HG02970 (cell line): ENCODE measurements at regions not wholly inside any gene's neighbourhood (a gene's known extent, or its start where the extent isn't known, plus 50 kb on each side); places are given as distances from the start of the nearest gene placed in this dataset.

Experiments
- ATAC-seq: cut with Tn5 transposase; IDR thresholded peaks from one replicate; pipeline ENCODE4 v1.9.1; 2021; ENCODE audit warnings: mild to moderate bottlenecking, moderate library complexity, moderate number of reproducible peaks; ENCODE audit not compliant: unreplicated experiment, low FRiP score

DNA sequence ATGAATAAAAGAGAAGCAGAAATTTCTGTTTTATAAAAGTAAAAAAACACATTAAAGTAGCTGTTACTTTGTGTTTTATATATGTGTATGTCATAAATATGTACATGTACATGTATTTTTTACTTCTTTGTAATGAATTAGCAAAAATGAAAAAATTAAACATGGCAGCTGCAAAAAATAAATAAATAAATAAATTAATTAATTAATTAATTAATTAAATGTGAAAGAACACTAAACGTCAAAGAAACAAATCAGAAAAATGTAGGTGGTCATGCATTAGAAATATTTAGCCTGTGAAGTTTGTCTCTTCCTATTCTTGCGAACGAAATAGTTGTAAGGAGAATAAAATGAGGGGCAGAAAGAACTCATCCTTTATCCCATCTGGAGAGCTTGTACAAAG lies 357.0 kb downstream of the ZIC4 start:
- ATAC-seq = no peak

DNA sequence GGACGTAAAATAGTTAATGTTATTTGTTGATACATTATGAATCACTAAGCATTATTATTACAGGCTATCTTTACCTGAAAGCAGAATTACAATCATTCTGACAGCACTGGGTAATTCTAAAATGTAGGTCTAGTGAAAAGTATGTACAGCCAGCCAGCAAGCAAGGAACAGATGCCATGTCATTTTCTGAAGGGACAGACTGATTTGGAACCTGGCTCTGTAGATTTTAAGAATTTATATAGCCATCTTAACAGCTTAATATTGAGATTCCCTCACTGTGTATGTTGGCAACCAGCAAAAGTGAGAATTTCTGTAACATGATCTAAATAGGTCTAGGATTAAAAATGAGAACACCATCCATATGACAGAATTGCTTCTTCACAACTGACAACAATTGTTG lies 359.4 kb downstream of the ZIC4 start:
- no peak for ATAC-seq

DNA sequence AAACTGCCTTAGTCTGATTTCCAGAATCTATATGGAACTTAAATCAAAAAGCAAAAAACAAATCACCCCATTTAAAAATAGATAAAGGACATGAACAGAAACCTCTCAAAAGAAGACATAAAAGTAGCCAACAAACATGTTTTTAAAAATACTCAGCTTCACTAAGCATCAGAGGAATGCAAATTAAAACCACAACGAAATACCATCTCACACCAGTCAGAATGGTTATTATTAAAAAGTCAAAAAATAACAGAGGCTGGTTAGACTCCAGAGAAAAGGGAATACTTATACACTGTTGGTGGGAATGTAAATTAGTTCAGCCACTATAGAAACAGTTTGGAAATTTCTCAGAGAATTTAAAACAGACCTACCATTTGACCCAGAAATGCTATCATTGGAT lies 367.9 kb downstream of the ZIC4 start:
- no peak for ATAC-seq

DNA sequence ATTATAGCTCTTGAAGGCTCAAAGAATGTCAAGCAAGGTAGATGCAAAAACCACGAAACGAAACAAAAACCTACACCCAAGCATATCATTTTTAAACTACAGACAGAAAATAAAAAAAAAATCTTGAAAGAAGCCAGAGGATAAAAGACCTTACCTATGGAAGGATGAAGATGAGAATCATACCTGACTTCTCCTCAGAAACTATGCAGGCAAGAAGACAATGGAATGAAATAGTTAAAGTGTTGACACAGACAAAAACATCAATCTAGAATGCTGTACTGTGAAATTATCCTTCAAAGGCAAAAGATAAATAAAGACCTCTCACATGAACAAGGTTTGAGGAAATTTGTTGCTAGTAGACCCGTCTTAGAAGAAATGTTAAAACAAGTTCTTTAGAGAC lies 372.0 kb downstream of the ZIC4 start:
- ATAC-seq = no peak

DNA sequence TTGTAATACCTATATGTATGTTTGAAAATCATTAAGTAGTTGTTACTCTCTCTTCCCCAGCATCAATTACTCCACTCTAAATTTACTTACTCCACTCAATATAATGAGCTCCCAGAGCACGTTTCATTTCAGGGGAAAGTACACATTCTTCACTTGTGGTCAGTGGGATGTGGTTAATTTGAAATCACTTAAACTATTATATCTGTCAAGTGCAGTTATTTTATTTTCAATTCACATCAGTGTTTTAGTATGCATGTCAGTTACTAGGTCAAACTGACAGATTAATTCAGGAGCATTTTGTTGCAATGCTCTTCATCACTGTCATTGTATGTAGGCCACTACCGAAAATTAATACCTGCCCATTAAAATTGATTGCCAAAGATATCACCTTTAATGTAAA lies 376.1 kb downstream of the ZIC4 start:
- no peak for ATAC-seq

DNA sequence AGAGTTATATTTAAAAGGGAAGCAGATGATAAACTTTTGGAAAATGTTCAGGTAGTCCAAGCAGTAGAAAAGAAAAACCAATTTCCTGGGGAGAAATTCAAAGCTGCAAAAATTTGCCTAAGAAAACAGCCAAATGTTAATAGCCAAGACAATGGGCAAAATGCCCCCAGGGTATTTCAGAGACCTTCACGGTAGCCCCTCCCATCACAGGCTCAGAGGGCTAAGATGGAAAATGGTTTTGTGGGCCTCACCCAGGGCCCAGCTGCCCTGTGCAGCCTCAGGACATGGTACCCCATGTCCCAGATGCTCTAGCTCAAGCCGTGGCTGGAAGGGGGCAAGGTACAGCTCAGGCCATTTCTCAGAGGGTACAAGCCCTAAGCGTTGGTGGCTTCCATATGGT lies 391.0 kb downstream of the ZIC4 start:
- ATAC-seq = no peak

DNA sequence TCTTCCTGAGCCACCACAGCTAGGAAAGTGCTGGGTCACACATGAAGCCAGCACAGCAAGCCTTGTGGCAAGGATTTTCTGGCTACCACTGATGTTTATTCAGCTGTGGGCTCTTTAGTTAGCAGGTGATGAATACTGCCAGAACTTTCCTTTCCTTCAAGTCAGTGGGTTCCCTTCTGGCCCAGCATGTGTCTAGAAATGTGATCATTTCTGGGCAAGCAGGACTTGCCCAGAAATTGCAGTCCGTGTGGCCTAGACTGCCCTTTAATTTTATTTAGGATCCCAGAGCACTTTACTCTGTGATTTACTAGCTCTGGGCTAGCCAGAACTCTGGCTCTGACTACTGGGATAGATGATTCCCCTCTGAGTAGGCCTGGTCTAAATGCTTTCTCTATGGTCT lies 397.5 kb downstream of the ZIC4 start:
- ATAC-seq = no peak

DNA sequence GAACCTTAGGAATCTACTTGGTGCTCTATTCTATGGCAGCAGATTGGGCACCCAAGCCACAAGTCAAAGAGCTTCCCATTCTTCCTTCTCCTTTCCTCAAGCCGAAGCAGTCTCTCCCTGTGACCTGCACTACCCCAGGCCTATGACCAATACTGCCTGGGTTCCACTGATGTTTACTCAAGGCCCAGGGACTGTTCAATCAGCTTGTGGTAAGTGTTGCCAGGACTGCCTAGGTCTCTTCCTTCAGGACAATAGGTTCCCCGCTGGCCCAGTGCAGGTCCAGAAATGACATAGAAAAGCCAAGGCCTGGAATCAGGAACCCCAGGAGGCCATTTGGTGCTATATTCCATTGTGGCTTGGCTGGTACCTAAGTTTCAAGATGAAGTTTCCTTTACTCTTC lies 397.9 kb downstream of the ZIC4 start:
- no peak for ATAC-seq

DNA sequence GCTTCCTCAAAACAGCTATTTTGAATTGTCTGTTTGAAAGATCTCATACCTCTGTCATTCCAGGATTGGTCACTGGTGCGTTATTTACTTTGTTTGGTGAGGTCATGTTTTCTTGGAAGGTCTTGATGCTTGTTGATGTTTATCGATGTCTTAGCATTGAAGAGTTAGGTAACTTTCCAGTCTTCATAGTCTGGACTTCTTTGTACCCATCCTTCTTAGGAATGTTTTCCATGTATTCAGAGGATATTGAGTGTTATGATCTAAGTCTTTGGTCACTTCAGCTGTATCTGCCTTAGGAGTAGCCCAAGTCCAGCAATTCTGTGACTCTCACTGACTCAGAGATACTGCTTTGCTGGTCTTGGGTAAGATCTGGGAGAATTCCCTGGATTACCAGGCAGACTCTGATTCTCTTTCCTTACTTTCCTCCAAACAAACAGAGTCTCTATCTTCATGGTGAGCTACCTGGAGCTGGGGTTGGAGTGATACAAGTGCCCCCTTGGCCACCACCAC lies 398.6 kb downstream of the ZIC4 start:
- ATAC-seq = no peak

DNA sequence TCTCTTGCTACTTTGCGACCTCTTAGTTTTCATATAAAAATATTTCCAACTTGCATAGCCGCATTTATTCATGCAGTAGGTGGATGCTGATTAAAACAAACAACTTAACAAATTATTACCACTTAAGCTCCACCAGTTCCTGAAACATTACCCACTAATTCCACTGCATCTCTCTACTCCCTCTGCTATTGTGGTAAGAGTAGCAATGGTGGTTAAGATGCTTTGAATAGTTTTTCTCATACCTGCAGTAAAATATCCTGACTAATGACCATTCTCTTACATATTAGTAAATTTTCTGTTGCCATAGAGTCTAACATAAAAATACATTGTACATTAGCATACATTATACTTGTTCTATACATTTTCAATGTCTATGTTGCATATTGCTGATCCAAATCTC lies 397.6 kb upstream of the PLSCR5 start:
- no peak for ATAC-seq

DNA sequence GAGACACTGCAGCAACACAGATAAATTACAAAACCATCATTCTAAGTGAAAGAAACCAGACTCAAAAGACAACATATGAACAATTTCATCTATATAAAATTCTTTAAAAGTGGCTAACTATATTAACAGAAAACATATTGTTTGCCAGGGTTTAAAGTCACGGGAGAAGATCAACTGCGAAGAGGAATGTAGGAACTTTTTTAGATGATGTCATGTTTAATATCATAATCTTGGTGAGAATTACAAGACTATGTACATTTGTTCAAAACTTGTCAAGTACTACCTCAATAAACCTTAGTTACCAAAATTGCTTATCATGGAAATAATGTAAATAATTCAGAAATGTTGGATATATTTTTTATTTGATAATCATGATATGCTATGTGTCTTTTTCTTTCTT lies 395.1 kb upstream of the PLSCR5 start:
- no peak for ATAC-seq

DNA sequence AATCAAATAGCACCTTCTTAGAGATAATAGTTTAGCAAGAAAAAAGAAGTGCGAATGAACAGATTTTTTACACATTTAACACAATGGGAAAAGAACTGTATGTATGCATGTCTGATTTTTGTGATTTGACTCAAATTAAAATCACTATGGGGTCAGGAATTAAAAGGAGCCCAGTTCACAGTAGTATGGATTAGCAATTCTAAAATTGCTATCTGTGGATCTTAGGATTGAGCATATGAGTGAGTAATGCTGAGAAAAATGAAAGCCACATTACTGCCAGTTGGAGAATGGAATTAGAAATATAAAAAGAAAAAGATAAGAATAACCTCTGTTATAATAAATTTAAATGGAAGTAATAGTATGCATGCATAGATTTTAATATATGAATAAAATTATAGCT lies 386.8 kb upstream of the PLSCR5 start:
- ATAC-seq = no peak

DNA sequence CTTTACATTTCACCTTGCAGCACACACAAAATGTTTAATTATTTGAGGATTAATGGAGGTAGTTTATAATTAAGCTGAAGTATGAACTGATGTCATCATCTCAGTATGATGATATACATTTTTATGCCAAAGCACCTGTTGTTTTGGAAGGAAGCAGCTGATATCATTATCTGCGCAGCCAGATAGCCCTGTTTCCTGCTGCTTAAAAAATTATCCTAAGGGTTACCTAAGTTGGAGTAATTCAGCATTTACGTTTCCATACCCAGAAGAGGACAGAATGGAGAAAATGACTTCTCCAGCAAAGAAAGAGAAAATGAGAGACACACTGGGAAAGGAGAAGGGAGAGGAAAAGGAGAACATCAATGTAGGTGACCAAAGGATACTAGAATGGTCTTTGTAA lies 370.3 kb upstream of the PLSCR5 start:
- ATAC-seq = no peak

DNA sequence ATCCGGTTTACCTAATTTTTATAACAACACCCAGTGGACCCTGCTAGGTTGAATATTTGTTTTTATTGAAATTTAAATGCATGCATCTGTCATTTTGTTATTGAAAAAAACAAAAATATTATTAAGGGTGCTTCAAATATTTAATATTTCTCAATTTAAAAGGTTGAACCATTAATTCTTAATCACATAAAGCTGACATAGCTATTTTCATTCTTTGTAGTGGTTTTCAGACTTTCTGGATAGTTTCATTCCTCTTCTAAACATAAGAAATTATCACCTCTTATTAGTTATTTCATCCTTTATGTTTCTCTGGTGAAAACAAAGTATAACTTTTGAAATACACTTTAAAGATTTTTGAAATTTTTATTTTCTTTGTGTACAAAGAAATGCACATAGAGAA lies 369.9 kb upstream of the PLSCR5 start:
- no peak for ATAC-seq

DNA sequence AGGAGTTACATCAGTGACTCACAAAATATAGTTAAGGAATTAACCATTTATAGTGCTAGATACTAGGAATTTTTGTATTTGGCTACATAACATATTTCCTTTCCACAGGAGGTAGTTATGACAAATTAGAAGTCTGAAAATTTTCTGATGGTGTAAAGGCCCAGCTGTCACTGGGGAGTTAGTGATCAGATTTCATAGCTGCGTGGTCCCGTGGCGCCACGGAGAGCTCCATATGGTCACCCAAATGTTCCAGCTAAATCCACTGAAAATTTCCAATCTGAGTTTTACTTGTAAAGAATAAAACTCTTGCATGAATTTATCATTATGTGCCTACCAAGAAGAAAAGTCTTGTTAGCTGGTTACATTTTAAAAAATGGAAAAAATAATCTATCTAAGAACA lies 368.9 kb upstream of the PLSCR5 start:
- no peak for ATAC-seq

DNA sequence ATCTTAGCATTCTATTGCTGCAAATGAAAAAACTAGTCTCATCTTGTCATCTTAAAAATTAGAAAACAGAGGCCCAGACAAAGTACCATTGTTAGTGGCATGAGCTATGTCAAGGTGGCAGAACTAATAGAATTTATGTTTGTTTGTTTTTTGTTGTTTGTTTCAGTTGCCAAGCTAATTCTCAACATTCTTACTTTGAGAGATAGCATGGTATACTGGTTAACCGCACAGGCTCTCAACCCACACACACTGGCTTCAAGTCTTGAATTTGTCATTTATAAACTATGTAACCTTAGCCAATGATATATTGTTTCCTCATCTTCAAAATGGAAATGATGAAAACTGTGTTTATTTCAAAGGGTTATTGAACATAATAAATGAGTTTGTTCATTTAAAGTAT lies 367.6 kb upstream of the PLSCR5 start:
- ATAC-seq = no peak

DNA sequence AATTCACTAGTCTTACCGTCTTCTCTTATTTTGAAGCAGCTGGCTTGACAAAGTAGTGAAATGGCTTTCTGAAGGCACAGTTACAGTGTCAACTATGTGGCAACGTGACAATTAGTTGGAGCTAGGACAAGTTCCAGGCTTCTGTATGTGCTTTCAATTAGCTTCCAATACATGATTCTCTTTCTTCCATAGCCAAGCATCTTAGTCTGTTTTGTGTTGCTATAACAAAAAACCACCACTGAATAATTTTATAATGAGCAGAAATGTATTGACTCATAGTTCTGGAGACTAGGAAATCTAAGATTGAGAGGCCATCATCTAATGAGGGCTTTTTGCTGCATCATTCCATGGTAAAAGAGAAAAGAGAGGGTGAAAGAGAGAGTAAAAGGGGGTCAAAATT lies 365.1 kb upstream of the PLSCR5 start:
- ATAC-seq = no peak

DNA sequence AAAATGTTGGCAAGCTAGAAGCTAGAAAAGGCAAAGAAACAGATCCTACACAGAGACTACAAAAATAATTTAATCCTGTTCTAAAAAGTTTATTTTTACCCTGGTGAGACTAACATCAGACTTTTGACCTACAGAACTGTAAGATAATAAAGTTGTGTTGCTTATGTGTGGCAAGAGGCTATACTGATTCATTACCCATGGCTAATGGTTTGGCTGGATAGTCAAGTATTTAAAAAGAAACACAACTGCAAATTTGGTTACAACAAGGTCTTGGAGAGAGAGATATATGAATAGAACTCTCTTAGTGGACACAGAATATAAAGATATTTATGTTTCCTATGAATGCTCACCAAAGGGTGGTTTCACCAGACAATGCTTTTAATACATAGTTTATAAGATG lies 364.2 kb upstream of the PLSCR5 start:
- ATAC-seq = no peak

DNA sequence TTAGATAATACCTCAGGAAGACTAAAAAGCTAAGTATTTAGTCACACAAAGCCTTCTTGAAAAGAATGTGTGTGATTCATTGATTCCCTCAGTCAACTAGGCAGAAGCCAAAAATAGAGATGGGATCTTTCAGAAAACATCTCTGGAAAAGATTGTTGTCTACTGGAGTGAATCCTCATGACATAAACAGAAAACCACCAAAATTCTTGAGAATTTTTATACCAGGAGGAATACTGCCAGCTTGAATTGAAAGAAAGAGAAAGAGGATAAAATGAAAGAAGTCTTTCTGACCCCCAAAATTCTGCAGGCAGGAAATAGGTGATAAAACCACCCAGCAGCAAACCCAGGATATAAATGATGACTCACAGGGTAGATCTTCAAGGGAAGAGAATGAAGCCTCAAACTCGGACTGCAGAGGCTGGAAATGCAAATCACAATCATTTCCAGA lies 363.1 kb upstream of the PLSCR5 start:
- no peak for ATAC-seq

DNA sequence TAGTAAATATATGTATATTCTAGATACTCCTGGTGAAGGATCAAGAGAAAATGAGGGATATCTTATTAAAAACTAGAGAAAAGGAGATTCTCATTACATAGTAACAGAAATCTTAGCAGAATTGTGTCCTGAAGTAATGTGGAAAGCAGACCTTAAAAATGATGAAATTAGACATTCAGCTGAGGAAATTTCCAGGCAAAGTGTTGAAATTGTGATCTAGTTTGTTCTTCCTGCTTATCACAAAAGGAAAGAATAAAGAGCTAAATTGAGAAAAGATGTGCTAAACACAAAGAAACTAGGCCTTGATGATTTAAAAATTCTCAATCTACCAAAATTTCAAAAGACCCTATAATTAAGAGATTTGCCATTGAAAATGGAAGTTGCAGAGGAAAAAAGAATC lies 362.6 kb upstream of the PLSCR5 start:
- ATAC-seq = no peak

DNA sequence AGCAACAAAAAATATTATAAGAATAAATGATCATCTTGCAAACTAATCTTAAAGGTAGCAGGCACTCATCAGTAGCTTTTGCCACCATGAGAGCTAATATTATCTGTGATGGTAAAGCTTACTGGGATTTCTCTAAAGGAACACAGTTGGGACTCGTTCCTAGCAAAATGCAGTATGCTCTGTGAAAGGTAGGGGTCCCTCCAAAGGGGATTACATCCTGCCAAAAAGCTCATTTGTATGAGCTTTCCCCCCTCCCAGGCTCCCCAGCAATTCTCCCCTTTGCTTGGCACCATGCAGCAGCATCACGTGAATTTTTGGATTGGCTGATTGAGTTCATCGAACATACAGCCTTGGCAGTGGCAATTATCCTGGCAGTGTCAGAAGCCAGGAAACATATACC lies 361.0 kb upstream of the PLSCR5 start:
- no peak for ATAC-seq

DNA sequence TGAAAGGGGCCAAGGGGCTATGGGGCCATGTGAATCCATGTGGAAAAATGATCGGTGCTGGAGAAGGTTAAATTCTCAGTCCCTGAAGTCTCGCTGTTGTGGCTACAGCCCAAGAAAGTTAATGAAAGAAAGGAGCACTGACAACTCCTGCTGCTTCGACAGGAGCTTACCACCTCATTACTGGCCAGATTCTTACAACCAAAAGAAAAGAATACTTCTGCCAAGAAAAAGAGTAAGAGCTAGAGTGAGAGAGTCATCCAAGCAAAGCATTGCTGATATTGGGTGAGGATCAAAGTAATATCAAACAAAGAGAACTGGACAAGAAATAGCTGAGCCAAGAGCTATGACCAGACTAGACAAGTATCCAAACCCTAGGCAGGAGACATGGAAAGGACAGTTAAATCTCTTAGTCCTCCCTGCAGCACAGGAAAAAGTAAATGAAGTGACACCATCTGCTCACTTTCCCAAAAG lies 348.4 kb upstream of the PLSCR5 start:
- ATAC-seq = no peak

DNA sequence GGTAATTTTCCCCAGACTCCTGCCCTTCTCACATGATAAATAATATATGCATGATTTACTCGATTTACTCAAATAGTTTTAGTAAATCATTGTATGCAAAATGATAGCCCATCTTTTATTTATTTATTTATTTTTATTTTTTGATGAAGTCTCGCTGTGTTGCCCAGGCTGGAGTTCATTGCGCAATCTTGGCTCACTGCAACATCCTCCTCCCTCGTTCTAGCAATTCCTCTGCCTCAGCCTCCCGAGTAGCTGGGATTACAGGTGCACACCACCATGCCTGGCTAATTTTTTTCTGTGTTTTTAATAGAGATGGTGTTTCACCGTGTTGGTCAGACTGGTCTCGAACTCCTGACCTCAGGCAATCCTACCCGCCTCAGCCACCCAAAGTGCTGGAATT lies 343.8 kb upstream of the PLSCR5 start:
- no peak for ATAC-seq
